ENCODE measurements at regions not wholly inside any gene's neighbourhood (a gene's known extent, or its start where the extent isn't known, plus 50 kb on each side); places are given as distances from the start of the nearest gene placed in this dataset.

- WGBS (ENCODE audit: insufficient coverage), result 100% methylated on average over 1 of the region's 1 CpG
- intact Hi-C loops (cut with micrococcal nuclease), result no loop called here
These were observed 61.3 kb upstream of the ELL2 start for GRCh38 chr5:96022971-96023370.

GRCh38 chr5:96017951-96018350 lies 56.3 kb upstream of the ELL2 start:
- H3K4me1 Mint-ChIP-seq, result peaks cover 6% of the 10 kb centered on the region in 2 donors
- Histone ChIP-seq H3K4me1 (ENCODE audit: control insufficient read depth, insufficient read depth, low read length) (no peaks in the 10 kb centered on the region), H3K27me3 (ENCODE audit: control insufficient read depth, insufficient read depth, low read length) (no peaks in the 10 kb centered on the region), H3K27ac (ENCODE audit: low read length) (no peak overlapping the region), H3K9me3 (ENCODE audit: control insufficient read depth, insufficient read depth, low read length) (no peaks in the 10 kb centered on the region), H3K36me3 (ENCODE audit: control insufficient read depth, insufficient read depth, low read length) (no peaks in the 10 kb centered on the region), H3K4me3 (ENCODE audit: low read length) (no peak overlapping the region)
- TF ChIP-seq CTCF (IDR thresholded peaks at IDR 0.05), result no peak
- WGBS (ENCODE audit: insufficient coverage), result 100% methylated on average over 1 of the region's 1 CpG
- peaks cover 0 to 5% of the 10 kb centered on the region in 2 donors for H3K27me3 Mint-ChIP-seq (ENCODE audit: low read depth in 2 of 2)
- no peaks in the 10 kb centered on the region for H3K9me3 Mint-ChIP-seq
- intact Hi-C loops (cut with micrococcal nuclease), result no loop called here
- no peak for DNase-seq
- ATAC-seq, result no peak
- H3K27ac Mint-ChIP-seq, result no peak overlapping the region
- no peaks in the 10 kb centered on the region for H3K36me3 Mint-ChIP-seq
- no peak overlapping the region for H3K4me3 Mint-ChIP-seq

More at GRCh38 chr5:96022971-96023370, 61.3 kb upstream of the ELL2 start:
- H3K36me3 Mint-ChIP-seq, result no peaks in the 10 kb centered on the region
- no peak for DNase-seq
- H3K27ac Mint-ChIP-seq, result no peak overlapping the region
- H3K27me3 ChIP-seq (ENCODE audit: control insufficient read depth, insufficient read depth, low read length), result peaks cover 2% of the 10 kb centered on the region
- no peaks in the 10 kb centered on the region for H3K9me3 ChIP-seq (ENCODE audit: control insufficient read depth, insufficient read depth, low read length)
- no peak for TF ChIP-seq CTCF (IDR thresholded peaks at IDR 0.05)
- H3K27me3 Mint-ChIP-seq (ENCODE audit: low read depth in 2 of 2), result peaks cover 0 to 7% of the 10 kb centered on the region in 2 donors
- H3K36me3 ChIP-seq (ENCODE audit: control insufficient read depth, insufficient read depth, low read length), result no peaks in the 10 kb centered on the region
- H3K4me3 Mint-ChIP-seq, result no peak overlapping the region
- H3K4me1 ChIP-seq (ENCODE audit: control insufficient read depth, insufficient read depth, low read length), result no peaks in the 10 kb centered on the region
- ATAC-seq, result no peak
- H3K9me3 Mint-ChIP-seq, result no peaks in the 10 kb centered on the region
- no peak overlapping the region for H3K4me3 ChIP-seq (ENCODE audit: low read length)
- no peaks in the 10 kb centered on the region for H3K4me1 Mint-ChIP-seq
- H3K27ac ChIP-seq (ENCODE audit: low read length), result no peak overlapping the region

- Mint-ChIP-seq H3K27me3 (ENCODE audit: low read depth in 2 of 2) (peaks cover 0 to 5% of the 10 kb centered on the region in 2 donors), H3K4me1 (peaks cover 6% of the 10 kb centered on the region in 2 donors), H3K4me3 (no peak overlapping the region), H3K9me3 (no peaks in the 10 kb centered on the region), H3K27ac (no peak overlapping the region), H3K36me3 (no peaks in the 10 kb centered on the region)
- Histone ChIP-seq H3K9me3 (ENCODE audit: control insufficient read depth, insufficient read depth, low read length) (no peaks in the 10 kb centered on the region), H3K27ac (ENCODE audit: low read length) (no peak overlapping the region), H3K36me3 (ENCODE audit: control insufficient read depth, insufficient read depth, low read length) (no peaks in the 10 kb centered on the region), H3K4me1 (ENCODE audit: control insufficient read depth, insufficient read depth, low read length) (no peaks in the 10 kb centered on the region), H3K4me3 (ENCODE audit: low read length) (no peak overlapping the region), H3K27me3 (ENCODE audit: control insufficient read depth, insufficient read depth, low read length) (no peaks in the 10 kb centered on the region)
- no peak for TF ChIP-seq CTCF (IDR thresholded peaks at IDR 0.05)
- intact Hi-C loops (cut with micrococcal nuclease), result no loop called here
- WGBS (ENCODE audit: insufficient coverage), result 83% methylated on average over 1 of the region's 2 CpGs
- DNase-seq (no peak), ATAC-seq (peak in 1 of 3 donors; percentile 37)
These were observed 54.6 kb upstream of the ELL2 start for GRCh38 chr5:96016216-96016615.

- ATAC-seq (peak in 1 of 3 donors; percentile 28), DNase-seq (no peak)
- no peaks in the 10 kb centered on the region for H3K36me3 Mint-ChIP-seq
- no peaks in the 10 kb centered on the region for H3K36me3 ChIP-seq (ENCODE audit: control insufficient read depth, insufficient read depth, low read length)
- no peaks in the 10 kb centered on the region for H3K27me3 ChIP-seq (ENCODE audit: control insufficient read depth, insufficient read depth, low read length)
- no peaks in the 10 kb centered on the region for H3K9me3 ChIP-seq (ENCODE audit: control insufficient read depth, insufficient read depth, low read length)
- 57% methylated on average over 1 of the region's 1 CpG for WGBS (ENCODE audit: insufficient coverage)
- no peak overlapping the region for H3K27ac Mint-ChIP-seq
- no peaks in the 10 kb centered on the region for H3K4me1 ChIP-seq (ENCODE audit: control insufficient read depth, insufficient read depth, low read length)
- no peak for TF ChIP-seq CTCF (IDR thresholded peaks at IDR 0.05)
- intact Hi-C loops (cut with micrococcal nuclease), result no loop called here
- peaks cover 6% of the 10 kb centered on the region in 2 donors for H3K4me1 Mint-ChIP-seq
- no peak overlapping the region for H3K4me3 Mint-ChIP-seq
- no peak overlapping the region for H3K27ac ChIP-seq (ENCODE audit: low read length)
- H3K27me3 Mint-ChIP-seq (ENCODE audit: low read depth in 2 of 2), result peaks cover 0 to 10% of the 10 kb centered on the region in 2 donors
- H3K9me3 Mint-ChIP-seq, result no peaks in the 10 kb centered on the region
- H3K4me3 ChIP-seq (ENCODE audit: low read length), result no peak overlapping the region
These were observed 54.1 kb upstream of the ELL2 start for GRCh38 chr5:96015709-96016108.

All from natural killer cell (primary cell).